ENCODE measurements at regions not wholly inside any gene's neighbourhood (a gene's known extent, or its start where the extent isn't known, plus 50 kb on each side); places are given as distances from the start of the nearest gene placed in this dataset.

DNA sequence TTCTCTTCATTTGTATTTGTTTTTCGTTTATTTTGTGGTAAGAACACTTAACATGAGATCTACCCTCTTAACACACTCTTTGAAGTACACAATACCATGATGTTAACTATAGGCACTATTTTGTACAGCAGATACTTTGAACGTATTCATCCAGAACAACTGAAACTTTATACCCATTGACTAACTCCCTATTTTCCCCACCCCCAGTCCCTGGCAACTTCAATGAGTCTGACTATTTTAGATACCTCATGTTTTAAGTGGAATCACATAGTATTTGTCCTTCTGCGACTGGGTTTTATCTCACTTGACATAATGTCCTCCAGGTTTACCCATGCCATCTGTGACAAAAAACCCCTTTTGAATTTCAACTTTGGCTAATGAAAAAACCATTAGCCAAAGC is 356.3 kb upstream of the CDH20 start:
- Histone ChIP-seq H4K20me1 (no peaks in the 10 kb centered on the region), H3K4me3 (no peak overlapping the region), H3K36me3 (no peaks in the 10 kb centered on the region), H3K27me3 (no peaks in the 10 kb centered on the region), H3K9ac (no peak overlapping the region), H3K9me3 (no peaks in the 10 kb centered on the region), H3K27ac (no peak overlapping the region), H3K4me2 (no peak overlapping the region), H3K4me1 (no peaks in the 10 kb centered on the region)
- no peak for TF ChIP-seq Cebpa-rat (IDR thresholded peaks at IDR 0.05)

DNA sequence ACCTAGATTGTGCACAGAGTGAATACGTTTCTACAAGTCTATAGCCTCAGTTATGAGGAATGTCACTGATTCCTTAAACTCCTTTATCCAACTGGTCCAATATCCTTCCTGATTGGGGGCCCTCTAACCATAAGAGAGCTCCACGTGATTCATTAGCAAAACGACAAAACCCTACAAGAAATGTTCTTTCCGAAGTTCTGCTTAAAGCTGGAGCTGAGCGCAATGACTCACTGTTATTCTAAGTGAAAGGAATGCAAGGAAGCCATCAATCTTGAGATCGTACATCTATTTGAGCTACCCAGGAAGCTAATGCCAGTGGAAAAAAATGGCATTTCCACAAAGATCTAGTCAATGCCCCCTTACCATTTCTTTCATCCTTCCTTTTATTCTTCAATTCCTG is 354.9 kb upstream of the CDH20 start:
- H3K4me1 ChIP-seq: no peaks in the 10 kb centered on the region

DNA sequence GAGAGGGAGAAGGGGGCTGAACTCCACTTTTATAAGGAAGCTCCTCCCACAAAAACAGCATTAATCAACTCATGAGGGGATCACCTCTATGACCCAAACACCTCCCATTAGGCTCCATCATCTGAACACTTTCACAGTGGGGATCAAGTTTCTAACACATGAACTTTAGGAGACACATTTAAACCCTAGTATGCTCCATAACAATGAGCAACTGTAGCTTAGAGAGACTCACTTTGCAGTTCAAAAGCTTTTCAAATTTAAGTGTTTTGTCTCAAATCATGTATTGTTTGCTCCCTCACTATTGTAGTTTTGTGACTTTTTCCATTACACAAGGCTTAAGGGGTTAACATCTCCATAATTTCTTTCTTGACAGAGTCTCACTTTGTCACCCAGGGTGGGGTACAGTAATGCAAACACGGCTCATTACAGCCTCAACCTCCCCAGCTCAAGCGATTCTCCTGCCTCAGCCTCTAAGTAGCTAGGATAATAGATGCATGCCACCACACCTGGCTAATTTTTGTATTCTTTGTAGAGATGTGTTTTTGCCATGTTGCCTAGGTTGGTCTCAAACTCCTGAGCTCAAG is 352.7 kb upstream of the CDH20 start:
- H3K4me3 ChIP-seq: no peak overlapping the region
- H4K20me1 ChIP-seq: no peaks in the 10 kb centered on the region

More for the DNA sequence above, 354.9 kb upstream of the CDH20 start:
- no peak for TF ChIP-seq Cebpa-rat (IDR thresholded peaks at IDR 0.05)
- Histone ChIP-seq H3K4me3 (no peak overlapping the region), H3K9me3 (no peaks in the 10 kb centered on the region), H3K27ac (no peak overlapping the region), H3K4me2 (no peak overlapping the region), H3K36me3 (no peaks in the 10 kb centered on the region), H4K20me1 (no peaks in the 10 kb centered on the region), H3K27me3 (no peaks in the 10 kb centered on the region), H3K9ac (no peak overlapping the region)

DNA sequence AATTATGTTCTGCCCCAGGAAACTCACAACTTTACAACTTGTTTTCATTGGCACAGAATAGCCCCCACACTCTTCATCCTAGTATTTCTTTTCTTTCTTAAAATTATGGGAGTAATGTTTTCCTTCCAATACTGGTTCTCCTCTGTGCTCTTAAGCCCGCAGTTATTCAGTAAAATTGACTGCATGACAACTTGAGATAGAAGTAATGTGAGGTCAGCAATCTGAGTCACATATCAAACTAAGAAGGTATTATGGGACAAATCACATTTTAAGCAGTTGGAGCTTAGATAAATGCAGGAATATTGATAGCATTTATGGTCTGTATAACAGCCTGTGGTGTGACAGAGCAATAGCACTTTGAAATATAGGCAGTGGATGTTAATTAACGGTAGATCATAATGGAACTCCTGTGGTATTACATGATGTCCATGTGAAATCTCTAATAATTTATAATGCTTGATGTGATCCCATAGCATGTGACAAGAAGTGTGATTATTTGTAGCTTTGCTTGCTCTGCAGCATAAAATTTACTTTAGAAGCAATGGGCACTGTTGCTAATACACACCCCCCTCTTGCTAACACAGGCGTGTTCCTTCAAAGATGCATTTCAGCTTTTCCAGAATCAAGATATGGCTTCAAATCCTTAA is 351.4 kb upstream of the CDH20 start:
- Histone ChIP-seq H3K4me1 (no peaks in the 10 kb centered on the region), H3K9me3 (no peaks in the 10 kb centered on the region), H3K4me2 (peak overlapping the region; percentile 10; the same call in 1 of the 2 replicates), H3K9ac (no peak overlapping the region), H3K27ac (no peak overlapping the region), H3K4me3 (no peak overlapping the region), H3K36me3 (no peaks in the 10 kb centered on the region), H3K27me3 (no peaks in the 10 kb centered on the region), H4K20me1 (no peaks in the 10 kb centered on the region)
- TF ChIP-seq Cebpa-rat (IDR thresholded peaks at IDR 0.05): no peak

More for the DNA sequence above, 352.7 kb upstream of the CDH20 start:
- no peak overlapping the region for H3K9ac ChIP-seq
- no peak overlapping the region for H3K4me2 ChIP-seq
- H3K36me3 ChIP-seq: no peaks in the 10 kb centered on the region
- no peaks in the 10 kb centered on the region for H3K4me1 ChIP-seq
- H3K9me3 ChIP-seq: no peaks in the 10 kb centered on the region
- no peak for TF ChIP-seq Cebpa-rat (IDR thresholded peaks at IDR 0.05)
- H3K27ac ChIP-seq: no peak overlapping the region
- no peaks in the 10 kb centered on the region for H3K27me3 ChIP-seq

DNA sequence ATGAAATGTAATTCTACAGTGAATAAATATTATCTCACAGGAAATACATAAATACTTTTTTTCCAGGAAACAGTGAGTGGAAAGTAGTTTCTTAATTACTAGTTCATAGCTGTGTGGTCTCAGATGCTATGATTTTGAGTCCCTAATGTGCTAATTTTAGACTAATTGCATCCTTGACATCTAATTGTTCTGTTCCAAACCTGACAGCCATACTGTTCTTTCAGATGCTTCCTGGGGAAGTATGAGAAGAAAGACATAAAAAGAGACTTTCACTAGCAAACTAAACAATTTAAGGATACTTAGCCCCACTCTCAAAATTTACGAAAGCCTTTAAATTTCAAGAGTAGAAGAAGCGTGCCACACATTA is 350.9 kb upstream of the CDH20 start:
- no peak for TF ChIP-seq Cebpa-rat (IDR thresholded peaks at IDR 0.05)
- Histone ChIP-seq H3K4me1 (no peaks in the 10 kb centered on the region), H3K4me2 (peak overlapping the region; percentile 10; the same call in 1 of the 2 replicates), H3K27me3 (no peaks in the 10 kb centered on the region), H3K9ac (no peak overlapping the region), H3K9me3 (no peaks in the 10 kb centered on the region), H3K27ac (no peak overlapping the region), H3K36me3 (no peaks in the 10 kb centered on the region), H4K20me1 (no peaks in the 10 kb centered on the region), H3K4me3 (no peak overlapping the region)

DNA sequence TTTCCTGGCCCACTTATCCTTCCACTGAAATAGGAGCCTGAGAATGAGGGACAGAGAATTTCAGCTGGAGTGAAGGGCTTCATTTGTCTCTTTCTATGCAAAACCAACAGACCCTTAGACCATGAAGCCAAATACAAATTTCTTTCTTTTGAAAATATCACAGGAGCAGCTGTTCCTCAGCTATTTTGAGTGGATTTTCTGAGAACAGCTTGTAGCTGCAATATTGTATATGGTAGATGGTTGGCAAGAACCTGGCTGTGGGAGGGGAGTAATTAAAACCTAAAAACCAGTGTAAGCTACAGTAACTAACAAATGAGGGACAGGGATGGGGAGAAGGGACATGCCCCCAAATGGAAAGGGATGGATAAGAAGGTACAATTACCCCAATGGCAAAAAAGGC is 350.3 kb upstream of the CDH20 start:
- no peaks in the 10 kb centered on the region for H3K27me3 ChIP-seq
- no peak overlapping the region for H3K4me2 ChIP-seq
- H3K36me3 ChIP-seq: no peaks in the 10 kb centered on the region
- no peak overlapping the region for H3K4me3 ChIP-seq
- no peak overlapping the region for H3K27ac ChIP-seq
- H3K9ac ChIP-seq: no peak overlapping the region
- H3K4me1 ChIP-seq: no peaks in the 10 kb centered on the region
- no peaks in the 10 kb centered on the region for H3K9me3 ChIP-seq
- no peaks in the 10 kb centered on the region for H4K20me1 ChIP-seq
- TF ChIP-seq Cebpa-rat (IDR thresholded peaks at IDR 0.05): no peak

DNA sequence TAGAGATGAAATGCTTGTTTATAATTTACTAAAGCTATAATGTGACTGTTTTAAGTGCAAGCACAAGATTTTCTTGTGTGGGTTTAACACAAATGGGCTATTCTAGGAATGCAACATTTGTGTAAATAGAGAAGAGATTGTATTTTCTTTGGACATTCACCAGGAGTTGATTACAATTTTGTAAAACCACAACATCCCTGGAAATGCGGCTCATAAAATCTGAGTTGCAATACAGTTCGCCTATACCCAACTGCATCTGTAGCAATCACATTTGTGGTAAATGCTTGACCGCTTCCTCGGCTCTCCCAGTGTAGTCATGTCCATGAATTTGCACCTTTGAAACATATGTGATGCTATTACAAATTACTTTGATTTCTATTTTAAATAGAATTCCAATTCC is 348.7 kb upstream of the CDH20 start:
- Histone ChIP-seq H3K4me3 (no peak overlapping the region), H3K9ac (no peak overlapping the region), H4K20me1 (no peaks in the 10 kb centered on the region), H3K27me3 (no peaks in the 10 kb centered on the region), H3K4me2 (no peak overlapping the region), H3K4me1 (no peaks in the 10 kb centered on the region), H3K27ac (no peak overlapping the region), H3K36me3 (no peaks in the 10 kb centered on the region), H3K9me3 (no peaks in the 10 kb centered on the region)
- no peak for TF ChIP-seq Cebpa-rat (IDR thresholded peaks at IDR 0.05)

DNA sequence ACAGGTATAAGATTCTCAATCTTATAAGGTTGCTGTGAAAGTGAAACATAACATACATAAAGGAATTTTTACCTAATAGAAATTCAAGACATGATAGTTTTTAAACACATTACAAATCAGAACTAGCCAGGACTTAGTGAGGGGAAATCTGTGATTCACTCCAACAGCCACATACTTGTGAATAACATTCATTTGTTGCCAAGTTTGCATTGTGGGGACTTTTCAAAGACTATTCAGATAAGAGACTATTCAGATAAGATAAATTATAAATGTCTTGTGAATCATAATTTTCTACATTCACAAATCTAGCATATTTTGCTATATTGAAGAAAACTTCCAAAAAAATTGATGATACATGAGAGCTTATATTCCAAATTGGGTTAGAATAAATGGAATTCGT is 345.3 kb upstream of the CDH20 start:
- Histone ChIP-seq H3K27me3 (no peaks in the 10 kb centered on the region), H3K4me3 (no peak overlapping the region), H3K9me3 (no peaks in the 10 kb centered on the region), H3K9ac (no peak overlapping the region), H3K36me3 (no peaks in the 10 kb centered on the region), H3K4me2 (no peak overlapping the region), H4K20me1 (no peaks in the 10 kb centered on the region), H3K27ac (no peak overlapping the region), H3K4me1 (no peaks in the 10 kb centered on the region)
- no peak for TF ChIP-seq Cebpa-rat (IDR thresholded peaks at IDR 0.05)

DNA sequence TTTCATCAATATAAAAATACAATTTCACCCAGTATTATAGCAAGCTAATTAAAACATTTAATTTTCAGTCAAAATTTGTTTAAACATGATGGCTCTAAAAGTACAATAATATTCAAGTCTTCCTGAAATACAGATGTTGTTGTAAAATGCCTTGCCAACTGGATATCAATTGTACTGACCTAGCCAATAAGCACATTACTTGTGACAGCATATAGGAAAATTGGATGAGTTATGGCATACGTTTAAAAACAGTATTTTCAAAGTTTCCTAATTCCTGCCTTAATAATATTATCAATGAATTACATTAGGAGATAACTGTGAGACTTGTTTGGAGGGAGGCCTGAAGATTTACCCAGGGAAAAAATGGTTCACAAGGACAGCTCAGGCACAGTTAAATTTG is 336.9 kb upstream of the CDH20 start:
- H3K4me1 ChIP-seq: no peaks in the 10 kb centered on the region
- H3K27me3 ChIP-seq: no peaks in the 10 kb centered on the region
- no peak overlapping the region for H3K4me3 ChIP-seq
- no peak overlapping the region for H3K4me2 ChIP-seq
- H4K20me1 ChIP-seq: no peaks in the 10 kb centered on the region
- no peaks in the 10 kb centered on the region for H3K36me3 ChIP-seq
- H3K9me3 ChIP-seq: no peaks in the 10 kb centered on the region
- TF ChIP-seq Cebpa-rat (IDR thresholded peaks at IDR 0.05): no peak
- no peak overlapping the region for H3K27ac ChIP-seq
- no peak overlapping the region for H3K9ac ChIP-seq

DNA sequence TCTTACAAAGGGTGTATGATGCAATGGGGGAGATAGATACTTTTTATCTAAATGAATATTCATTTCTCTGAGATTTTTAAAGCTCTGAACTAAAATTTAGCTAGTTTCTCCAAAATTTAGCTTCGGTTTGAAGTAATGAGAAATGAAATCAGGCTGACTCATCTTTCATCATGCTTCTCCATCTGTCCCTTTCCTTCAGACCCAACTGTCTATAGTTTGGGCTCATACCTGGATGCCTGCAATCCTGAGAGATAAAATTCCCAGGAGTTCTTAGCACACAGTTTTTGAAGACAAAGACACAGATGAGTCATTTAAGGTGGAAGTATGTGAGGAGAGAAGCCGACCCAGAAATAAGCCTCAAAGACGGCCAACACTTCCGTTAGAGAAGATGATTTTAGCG is 336.4 kb upstream of the CDH20 start:
- H3K9me3 ChIP-seq: no peaks in the 10 kb centered on the region
- H3K36me3 ChIP-seq: no peaks in the 10 kb centered on the region
- no peak for TF ChIP-seq Cebpa-rat (IDR thresholded peaks at IDR 0.05)
- H3K4me2 ChIP-seq: no peak overlapping the region
- H4K20me1 ChIP-seq: no peaks in the 10 kb centered on the region
- no peak overlapping the region for H3K9ac ChIP-seq
- no peak overlapping the region for H3K27ac ChIP-seq
- no peak overlapping the region for H3K4me3 ChIP-seq
- no peaks in the 10 kb centered on the region for H3K4me1 ChIP-seq
- H3K27me3 ChIP-seq: no peaks in the 10 kb centered on the region

DNA sequence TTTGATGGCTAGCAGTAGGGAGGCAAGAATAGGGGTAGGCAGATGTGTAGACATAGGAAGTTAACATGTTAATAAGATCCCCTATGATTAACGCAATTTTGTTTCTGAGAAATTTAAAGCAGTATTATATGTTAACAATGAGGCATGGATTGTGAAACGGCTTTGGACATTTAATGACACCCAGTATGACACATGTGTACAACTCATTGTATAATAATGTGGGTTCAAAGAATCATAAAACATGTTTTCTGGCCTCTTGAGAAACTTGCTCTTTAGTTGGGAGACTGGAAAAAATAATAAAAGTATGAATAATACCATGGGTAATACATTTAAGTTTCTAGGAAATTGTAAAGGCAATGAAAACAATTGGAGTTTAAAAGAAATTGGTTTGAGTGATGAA is 332.1 kb upstream of the CDH20 start:
- Histone ChIP-seq H3K4me1 (no peaks in the 10 kb centered on the region), H3K4me2 (no peak overlapping the region), H3K27me3 (no peaks in the 10 kb centered on the region), H3K36me3 (no peaks in the 10 kb centered on the region), H3K9me3 (no peaks in the 10 kb centered on the region), H3K27ac (no peak overlapping the region), H4K20me1 (no peaks in the 10 kb centered on the region), H3K9ac (no peak overlapping the region), H3K4me3 (no peak overlapping the region)
- no peak for TF ChIP-seq Cebpa-rat (IDR thresholded peaks at IDR 0.05)
